Sigmoid colon (tissue), 4 donors: ENCODE measurements at regions not wholly inside any gene's neighbourhood (a gene's known extent, or its start where the extent isn't known, plus 50 kb on each side); places are given as distances from the start of the nearest gene placed in this dataset.

ENCODE experiments used
- CTCF ChIP-seq, 4 experiments: fragments of 450-650 bp in 3 of 4; fragments of 200-600 bp in 1 of 4; IDR thresholded peaks; one replicate each; pipeline ENCODE4 v1.5.1; 2016 to 2019; ENCODE audit warnings: antibody characterized with exemption in 4 of 4, mild to moderate bottlenecking in 3 of 4, moderate library complexity in 2 of 4
- EP300 ChIP-seq, 4 donors: sonication (generic); formaldehyde crosslinking; IDR thresholded peaks; one replicate each; pipeline ENCODE4 v1.6.1; 2017; ENCODE audit warnings: antibody characterized with exemption in 4 of 4
- POLR2A ChIP-seq, 2 donors: fragments of 450-650 bp; IDR thresholded peaks; one replicate each; pipeline ENCODE4 v1.6.1; 2016; ENCODE audit warnings: antibody characterized with exemption in 2 of 2, mild to moderate bottlenecking in 2 of 2, moderate library complexity in 2 of 2
- POLR2AphosphoS5 ChIP-seq, 4 donors: sonication (generic); formaldehyde crosslinking; IDR thresholded peaks; one replicate each; pipeline ENCODE4 v1.6.1; 2017; ENCODE audit warnings: antibody characterized with exemption in 4 of 4

DNA sequence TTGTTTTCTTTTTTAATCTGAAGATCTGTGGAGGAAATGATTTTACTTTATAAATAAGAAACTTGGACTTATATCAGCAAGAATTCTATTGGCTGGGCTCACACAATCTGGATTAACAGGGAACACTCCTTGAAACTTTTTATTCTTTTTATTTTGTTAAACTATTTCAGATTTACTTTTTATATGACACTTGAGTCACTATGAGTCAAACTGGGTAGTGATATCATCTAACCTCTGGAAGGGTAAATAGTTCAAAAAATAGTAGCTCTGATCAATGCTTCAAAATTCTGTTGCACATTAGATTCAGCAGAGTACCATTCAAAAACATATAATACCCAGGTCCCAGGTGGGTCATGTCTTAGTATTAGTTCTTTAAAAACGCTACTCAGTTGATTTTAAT lies 55.1 kb upstream of the NBEA start:
- TF ChIP-seq EP300 (IDR thresholded peaks at IDR 0.05) (no peak), CTCF (IDR thresholded peaks at IDR 0.05) (no peak), POLR2AphosphoS5 (IDR thresholded peaks at IDR 0.05) (no peak), POLR2A (IDR thresholded peaks at IDR 0.05) (no peak)
